GM18868 (cell line): ENCODE measurements at regions not wholly inside any gene's neighbourhood (a gene's known extent, or its start where the extent isn't known, plus 50 kb on each side); places are given as distances from the start of the nearest gene placed in this dataset.
"Not testable (repeated sequence)": the region's sequence is repeated elsewhere in the genome, so short reads cannot be mapped to it uniquely, and the experiment has no call there.

ENCODE experiments used
- ATAC-seq: cut with Tn5 transposase; IDR thresholded peaks from one replicate; pipeline ENCODE4 v1.9.1; 2021; ENCODE audit warnings: mild to moderate bottlenecking, moderate library complexity; ENCODE audit not compliant: unreplicated experiment

DNA sequence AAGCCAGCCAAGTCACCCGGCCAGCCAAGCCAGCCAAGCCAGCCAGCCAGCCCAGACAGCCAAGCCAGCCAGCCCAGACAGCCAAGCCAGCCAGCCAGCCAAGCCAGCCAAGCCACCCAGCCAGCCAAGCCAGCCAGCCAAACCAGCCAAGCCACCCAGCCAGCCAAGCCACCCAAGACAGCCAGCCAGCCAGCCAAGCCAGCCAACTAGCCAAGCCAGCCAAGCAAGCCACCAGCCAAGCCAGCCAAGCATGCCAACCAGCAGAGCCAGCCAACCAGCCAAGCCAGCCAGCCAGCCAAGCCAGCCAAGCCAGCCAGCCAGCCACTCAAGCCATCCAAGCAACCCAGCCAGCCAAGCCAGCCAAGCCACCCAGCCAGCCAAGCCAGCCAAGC lies 323.1 kb upstream of the PLGLB2 start:
- ATAC-seq: not testable (repeated sequence)

DNA sequence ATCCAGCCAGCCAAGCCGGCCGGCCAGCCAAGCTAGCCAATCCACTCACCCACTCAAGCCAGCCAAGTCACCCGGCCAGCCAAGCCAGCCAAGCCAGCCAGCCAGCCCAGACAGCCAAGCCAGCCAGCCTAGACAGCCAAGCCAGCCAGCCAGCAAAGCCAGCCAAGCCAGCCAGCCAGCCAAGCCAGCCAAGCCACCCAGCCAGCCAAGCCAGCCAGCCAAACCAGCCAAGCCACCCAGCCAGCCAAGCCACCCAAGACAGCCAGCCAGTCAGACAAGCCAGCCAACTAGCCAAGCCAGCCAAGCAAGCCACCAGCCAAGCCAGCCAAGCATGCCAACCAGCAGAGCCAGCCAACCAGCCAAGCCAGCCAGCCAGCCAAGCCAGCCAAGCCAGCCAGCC lies 322.7 kb upstream of the PLGLB2 start:
- ATAC-seq: not testable (repeated sequence)

DNA sequence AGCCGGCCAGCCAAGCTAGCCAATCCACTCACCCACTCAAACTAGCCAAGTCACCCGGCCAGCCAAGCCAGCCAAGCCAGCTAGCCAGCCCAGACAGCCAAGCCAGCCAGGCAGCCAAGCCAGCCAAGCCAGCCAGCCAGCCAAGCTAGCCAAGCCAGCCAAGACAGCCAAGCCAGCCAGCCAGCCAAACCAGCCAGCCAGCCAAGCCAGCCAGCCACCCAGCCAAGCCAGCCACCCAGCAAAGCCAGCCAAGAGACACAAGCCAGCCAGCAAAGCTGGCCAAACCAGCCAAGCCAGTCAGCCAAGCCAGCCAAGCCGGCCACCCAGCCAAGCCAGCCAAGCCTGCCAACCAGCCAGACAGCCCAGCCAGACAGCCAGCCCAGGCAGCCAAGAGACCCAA lies 322.2 kb upstream of the PLGLB2 start:
- not testable (repeated sequence) for ATAC-seq

DNA sequence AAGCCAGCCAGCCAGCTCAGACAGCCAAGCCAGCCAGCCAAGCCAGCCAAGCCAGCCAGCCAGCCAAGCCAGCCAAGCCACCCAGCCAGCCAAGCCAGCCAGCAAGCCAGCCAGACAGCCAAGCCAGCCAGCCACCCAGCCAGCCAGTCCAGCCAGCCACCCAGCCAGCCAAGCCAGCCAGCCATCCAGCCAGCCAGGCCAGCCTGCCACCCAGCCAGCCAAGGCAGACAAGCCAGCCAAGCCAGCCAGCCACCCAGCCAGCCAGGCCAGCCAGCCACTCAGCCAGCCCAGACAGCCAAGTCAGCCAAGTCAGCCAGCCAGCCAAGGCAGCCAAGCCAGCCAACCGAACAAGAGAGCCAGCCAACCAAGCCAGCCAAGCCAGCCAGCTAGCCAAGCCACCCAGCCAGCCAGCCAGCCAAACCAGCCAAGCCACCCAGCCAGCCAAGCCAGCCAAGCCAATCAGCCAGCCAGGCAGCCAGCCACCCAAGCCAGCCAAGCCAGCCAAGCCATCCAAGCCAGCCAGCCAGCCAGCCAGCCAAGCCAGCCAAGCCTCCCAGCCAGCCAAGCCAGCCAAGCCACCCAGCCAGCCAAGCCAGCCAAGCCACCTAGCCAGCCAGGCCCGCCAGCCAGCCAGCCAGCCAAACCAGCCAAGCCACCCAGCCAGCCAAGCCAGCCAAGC lies 319.3 kb upstream of the PLGLB2 start:
- ATAC-seq: not testable (repeated sequence)

DNA sequence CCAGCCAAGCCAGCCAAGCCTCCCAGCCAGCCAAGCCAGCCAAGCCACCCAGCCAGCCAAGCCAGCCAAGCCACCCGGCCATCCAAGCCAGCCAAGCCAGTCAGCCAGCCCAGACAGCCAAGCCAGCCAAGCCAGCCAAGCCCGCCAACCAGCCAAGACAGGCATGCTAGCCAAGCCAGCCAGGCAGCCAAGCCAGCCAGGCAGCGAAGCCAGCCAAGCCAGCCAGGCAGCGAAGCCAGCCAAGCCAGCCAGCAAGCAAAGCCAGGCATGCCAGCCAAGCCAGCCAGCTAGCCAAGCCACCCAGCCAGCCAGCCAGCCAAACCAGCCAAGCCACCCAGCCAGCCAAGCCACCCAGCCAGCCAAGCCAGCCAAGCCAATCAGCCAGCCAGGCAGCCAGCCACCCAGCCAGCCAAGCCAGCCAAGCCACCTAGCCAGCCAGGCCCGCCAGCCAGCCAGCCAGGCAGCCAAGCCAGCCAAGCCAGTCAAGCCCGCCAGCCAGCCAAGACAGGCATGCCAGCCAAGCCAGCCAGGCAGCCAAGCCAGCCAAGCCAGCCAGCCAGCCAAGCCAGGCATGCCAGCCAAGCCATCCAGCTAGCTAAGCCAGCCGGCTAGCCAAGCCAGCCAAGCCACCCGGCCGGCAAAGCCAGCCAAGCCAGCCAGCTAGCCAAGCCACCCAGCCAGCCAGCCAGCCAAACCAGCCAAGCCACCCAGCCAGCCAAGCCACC lies 318.5 kb upstream of the PLGLB2 start:
- not testable (repeated sequence) for ATAC-seq

DNA sequence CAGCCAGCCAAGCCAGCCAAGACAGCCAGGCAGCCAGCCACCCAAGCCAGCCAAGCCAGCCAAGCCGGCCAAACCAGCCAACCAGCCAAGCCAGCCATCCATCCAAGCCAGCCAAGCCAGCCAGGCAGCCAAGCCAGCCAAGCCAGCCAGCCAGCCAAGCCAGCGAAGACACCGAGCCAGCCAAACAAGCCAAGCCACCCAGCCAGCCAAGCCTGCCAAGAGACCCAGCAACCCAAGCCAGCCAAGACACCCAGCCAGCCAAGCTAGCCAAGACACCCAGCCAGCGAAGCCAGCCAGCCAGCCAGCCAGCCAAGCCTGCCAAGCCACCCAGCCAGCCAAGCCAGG lies 318.0 kb upstream of the PLGLB2 start:
- not testable (repeated sequence) for ATAC-seq

DNA sequence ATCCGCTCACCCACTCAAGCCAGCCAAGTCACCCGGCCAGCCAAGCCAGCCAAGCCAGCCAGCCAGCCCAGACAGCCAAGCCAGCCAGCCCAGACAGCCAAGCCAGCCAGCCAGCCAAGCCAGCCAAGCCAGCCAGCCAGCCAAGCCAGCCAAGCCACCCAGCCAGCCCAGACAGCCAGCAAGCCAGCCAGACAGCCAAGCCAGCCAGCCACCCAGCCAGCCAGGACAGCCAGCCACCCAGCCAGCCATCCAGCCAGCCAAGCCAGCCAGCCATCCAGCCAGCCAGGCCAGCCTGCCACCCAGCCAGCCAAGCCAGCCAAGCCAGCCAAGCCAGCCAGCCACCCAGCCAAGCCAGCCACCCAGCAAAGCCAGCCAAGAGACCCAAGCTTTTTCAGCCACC lies 316.8 kb upstream of the PLGLB2 start:
- ATAC-seq: not testable (repeated sequence)

DNA sequence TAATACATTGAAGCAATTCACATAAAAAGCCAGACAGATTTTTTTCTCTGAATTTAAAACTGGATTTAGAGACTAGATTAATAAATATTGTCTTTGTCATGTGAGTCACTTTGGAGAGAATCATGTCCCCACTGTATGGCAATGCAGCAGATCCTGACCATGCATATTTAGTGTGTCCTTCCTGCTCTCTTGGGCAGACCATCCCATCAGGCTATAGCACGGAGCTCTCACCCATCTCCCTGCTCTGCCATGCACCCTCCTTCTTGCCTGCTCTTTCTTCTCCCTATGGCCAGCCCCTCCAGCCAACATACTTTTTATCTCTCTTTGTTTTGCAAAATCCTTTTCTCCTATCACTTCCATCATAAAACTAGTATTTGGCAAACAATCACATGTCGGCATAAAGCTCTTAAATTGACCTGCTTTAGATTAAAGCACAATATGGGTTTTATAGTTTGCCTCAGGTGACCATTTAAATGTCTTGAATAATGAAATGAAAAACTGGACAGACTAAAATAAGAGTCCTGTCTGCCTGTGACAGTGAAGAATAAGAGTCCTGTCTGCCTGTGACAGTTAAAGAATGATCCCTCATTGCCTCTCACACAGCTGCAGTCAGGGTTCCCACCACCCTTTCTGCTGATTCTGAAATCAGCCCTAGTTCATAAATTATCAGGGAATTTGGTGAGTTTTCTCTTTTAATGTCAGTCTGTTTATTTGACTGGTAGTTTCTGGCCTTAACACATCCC lies 315.0 kb upstream of the PLGLB2 start:
- not testable (repeated sequence) for ATAC-seq

DNA sequence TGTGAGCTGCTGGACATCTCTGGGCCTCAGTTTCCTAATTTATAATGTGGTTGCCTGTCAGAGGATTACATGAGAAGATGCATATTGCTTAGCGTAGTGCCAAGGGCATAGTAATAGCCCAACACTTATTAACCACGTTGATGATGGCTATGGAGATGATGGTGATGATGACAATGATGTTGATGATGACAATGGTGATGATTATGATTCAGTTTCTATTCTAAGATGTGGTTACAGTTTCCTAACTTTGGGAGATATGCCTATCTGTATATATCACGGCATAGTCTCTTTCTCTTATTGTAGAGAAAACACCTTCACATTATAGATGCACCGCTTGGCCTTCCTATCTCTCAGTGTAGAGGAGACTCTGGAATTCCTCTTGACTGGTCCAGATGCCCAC lies 311.9 kb upstream of the PLGLB2 start:
- ATAC-seq: not testable (repeated sequence)

DNA sequence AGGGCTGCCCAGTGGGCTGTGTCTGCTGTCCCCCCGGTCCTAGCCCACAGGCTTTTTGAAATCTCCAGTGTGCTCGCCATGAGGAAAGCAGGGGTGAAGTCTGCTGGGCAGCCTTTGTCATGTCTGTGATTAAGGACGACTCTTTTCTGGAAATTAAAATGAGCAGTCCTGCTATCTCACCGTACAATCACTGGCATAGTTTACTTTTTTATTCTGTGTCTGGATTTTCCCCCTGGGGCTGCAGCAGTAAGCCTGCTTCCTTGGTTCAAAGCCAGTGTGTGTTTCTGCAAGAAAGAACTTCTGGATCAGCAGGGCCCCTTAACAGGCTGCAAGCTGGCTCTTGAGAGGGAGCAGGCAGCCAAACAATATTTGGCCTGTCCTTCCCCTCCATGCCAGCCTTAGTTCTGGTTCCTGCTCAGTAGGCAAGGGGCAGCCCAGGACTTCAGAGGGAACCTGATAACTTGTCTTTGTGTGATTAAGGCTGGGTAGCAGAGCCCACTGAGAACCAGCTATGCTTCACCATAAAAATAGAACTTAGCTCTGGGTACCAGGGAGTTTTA lies 310.1 kb upstream of the PLGLB2 start:
- ATAC-seq: not testable (repeated sequence)

DNA sequence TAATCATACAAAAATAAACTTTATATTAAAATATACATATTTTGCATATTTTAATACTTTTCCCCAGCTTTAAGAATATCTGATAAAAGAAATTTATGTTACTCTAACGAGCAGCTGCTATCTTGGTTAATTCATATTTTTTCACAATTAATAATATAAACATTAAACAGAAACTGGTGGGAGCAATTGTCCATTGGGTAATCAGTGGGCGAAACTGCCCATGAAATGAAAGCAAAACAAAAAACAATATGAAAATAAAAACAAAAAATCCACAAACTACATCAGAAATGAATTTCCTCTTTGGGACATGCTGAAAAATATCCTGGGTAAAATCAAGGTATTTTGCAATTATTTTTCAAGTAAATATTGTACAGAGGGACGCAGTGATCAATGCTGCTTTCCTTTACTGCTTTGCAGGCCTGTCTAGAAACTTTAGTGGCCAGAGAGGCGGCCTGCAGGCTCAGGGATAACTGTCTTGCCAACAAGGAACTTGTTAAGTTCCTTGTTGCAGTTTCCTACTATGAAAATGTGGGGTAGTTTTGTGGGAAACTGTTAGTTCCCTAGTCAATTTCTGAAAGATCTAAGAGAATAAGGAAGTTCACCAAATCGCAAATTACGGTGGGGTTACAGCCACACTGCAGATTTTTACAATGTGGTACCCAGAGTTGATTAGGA lies 309.0 kb upstream of the PLGLB2 start:
- ATAC-seq: not testable (repeated sequence)

DNA sequence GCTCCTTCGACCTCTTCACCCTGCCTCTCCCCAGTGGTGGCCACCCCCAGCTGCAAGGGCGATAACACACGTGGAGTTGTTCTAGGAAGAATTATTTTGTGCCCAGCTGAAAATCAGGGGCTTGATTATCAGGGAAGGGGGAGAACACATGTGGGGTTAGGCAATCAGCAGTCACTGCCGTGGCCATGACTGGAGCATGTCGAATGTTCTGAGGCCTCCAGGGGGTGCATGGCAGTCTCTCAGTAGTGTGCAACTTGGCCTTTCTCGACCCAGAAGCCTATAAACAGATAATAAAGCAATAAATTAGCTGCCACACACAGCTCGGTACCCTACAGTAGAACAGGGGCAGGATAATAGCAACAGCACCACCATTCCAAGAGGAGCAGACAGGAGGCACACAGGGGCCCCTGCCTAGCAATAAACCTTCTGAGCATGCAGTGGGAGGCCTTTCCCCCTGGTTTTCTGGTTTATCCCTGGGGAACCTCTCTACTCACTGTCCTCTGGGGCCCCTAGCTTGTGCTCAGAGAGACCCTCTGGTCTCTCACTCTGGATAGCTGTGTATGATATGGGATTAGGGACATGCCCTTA lies 308.2 kb upstream of the PLGLB2 start:
- not testable (repeated sequence) for ATAC-seq

DNA sequence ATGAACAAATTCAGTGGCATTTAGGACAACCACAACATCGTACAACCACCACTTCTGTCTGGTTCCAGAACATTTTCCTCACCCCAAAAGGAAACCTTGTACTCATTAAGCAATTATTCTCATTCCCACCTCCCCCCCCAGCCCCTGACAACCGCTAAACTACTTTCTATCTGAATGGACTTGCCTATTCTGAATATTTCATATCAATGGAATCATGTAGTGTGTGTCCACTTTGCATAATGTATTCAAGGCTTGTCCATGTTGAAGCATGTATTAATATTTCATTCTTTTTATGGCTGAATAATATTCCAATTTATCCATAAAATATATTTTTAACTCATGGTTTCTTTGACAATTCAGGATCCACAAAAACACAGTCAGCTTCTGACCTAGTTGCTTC lies 307.2 kb upstream of the PLGLB2 start:
- not testable (repeated sequence) for ATAC-seq

DNA sequence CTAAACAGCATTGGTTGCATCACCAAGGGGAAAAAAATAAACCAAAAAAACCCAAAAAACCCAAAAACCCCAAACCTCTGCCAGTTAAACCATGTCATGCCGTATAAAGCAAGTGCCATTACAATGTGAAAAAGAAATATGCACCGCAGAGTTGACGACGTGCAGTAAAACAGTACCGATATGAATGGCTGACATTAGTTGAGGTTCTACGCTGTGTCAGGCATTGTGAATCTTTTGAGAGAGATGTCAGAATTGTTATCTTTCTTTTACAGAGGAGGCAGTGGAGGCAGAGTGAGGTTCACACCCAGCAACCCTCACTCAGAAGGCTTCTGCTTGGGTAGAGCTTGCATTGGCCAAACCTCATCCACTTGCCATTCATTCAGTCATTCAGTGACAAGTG lies 306.5 kb upstream of the PLGLB2 start:
- not testable (repeated sequence) for ATAC-seq

DNA sequence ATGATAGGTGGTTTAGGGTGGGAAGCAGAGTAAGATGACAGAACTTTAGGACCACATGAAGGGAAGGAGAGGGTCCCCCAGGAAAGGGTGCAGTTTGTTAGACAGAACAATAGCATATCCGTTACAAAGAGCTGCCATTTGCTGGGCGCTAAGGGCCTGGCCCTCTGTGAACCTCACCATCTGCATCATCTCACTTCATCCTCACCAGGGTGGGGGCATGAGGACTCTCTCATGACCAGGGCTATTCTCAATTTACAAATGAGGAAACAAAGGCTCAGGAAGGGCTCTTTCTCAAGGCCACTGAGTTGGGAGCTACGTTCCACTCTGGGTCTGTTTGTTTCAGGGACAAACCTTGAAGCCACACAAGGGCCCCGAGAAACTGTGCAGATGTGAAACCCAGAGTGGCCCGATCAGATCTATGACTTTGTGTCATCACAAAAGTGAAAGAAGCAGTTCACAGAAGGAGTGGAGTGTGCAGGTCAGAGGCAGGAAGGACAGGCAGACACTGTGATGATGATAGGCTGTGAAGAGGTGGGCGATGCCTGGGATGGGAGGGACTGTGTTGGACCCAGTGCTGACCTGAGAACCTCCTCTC lies 304.8 kb upstream of the PLGLB2 start:
- ATAC-seq: peak; percentile 95

DNA sequence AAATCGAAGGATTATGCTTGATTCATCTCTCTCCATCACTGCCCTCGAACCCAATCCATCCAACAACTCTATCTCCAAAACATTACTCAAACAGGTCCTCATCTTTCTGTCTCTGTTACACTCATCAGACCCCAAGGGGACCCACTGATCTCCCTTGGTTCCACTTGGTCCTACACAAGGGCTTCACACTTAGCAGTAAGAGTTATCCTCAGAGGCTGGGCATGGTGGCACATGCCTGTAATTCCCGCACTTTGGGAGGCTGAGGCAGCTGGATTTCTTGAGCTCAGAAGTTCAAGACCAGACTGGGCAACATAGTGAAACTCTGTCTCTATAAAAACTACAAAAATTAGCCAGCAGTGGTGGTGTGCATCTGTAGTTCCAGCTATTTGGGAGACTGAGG lies 302.9 kb upstream of the PLGLB2 start:
- not testable (repeated sequence) for ATAC-seq

DNA sequence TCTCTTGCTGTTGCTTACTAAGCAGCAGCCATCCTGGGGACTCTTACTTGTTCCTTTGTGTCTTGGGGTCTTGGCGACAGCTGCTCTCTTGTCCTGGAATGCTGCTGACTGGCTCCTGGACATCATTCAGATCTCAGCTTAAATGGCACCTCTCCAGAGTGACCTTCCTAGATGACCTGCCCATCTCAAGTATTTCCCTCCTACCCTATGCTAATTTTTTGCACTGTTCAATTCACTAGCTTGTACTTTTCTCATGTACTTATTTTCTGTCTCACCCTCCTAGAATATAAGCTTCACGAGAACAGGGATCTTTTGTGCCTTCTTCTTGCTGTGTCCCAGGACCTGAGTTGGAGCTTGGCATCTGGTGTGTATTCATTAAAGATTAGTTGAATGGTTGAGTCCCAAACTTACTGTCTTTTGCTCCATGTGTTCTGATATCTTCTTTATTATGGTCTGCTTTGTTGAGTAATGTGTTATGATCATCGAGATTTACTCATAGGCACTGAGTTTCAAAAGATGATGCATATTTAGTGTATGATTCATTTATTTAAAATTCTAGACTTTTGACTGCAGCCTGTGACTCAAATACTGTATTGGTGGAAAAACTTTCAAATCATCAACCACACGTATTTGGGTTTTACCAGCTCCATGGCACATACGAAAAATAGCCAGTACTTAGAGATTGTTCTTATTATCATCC lies 302.1 kb upstream of the PLGLB2 start:
- not testable (repeated sequence) for ATAC-seq

DNA sequence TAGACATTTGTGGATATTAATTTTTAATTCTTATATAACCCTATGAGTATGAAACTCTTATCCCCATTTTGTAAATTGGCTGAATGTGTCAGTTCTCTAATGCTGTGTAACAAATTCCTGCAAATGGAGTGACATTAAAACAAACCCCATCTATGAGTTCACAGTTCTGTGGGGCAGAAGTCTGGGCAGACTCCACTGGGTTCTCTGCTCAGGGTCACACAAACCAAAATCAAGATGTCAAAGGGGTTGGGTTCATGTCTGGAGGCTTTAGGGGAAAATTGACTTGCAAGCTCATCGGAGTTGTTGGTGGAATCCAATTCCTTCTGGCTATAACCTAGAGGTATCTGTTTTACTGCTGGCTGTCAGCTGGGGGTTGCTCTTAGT lies 301.6 kb upstream of the PLGLB2 start:
- ATAC-seq: not testable (repeated sequence)

DNA sequence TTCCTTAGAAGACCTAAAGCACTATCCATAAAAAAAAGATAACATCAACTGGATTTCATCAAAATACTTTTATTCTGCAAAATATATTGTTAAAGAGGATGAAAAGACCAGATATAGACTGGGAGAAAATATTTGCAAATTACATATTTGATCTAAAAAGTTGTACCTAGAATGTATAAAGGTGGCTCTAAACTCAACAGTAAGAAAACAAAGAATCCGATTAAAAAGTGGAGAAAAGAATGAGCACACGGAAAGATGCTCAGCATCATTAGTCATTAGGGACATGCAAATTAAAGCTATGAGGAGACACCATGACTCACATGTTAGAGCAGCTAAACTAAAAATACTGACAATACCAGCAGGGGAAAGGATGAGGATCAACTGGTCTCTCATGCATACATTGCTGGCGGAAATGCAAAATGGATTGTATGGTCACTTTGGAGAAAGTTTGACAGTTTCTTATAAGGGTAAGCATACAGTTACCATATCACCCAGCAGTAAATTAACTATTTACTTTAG lies 298.4 kb upstream of the PLGLB2 start:
- ATAC-seq: not testable (repeated sequence)
